ENCODE measurements at regions not wholly inside any gene's neighbourhood (a gene's known extent, or its start where the extent isn't known, plus 50 kb on each side); places are given as distances from the start of the nearest gene placed in this dataset.

DNA sequence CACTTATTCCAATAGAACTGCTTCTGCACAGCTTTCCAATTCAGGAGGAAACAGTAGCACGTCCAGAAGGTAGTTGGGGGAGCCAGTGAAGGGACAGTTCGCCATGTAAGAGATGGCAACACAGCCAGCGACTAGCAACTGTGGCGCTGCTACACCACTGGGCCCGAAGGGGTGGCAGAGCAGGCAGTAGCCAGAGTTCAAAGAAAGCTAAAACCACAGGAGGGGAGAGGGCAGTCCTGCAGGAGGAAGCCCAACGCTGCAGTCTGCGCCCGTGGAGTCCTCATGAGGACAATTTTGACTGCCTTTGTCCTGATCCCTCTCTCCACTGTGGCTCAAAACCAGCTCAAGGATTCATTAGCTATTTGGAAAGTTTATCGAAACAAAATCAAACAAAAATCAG, 591.2 kb downstream of the VRK1 start:
- POLR2A ChIA-PET: no interaction called here
- CTCF ChIA-PET: no interaction called here
- 1% methylated on average over 9 of the region's 9 CpGs for WGBS (ENCODE audit: low lambda C conversion rate)

More for the DNA sequence above, 591.2 kb downstream of the VRK1 start:
- H3F3A ChIP-seq (replicated peaks; ENCODE audit: insufficient read depth): no peaks in the 10 kb centered on the region
- no peak overlapping the region for H3K9ac ChIP-seq
- H4K20me1 ChIP-seq (ENCODE audit: insufficient read depth): no peaks in the 10 kb centered on the region
- H3K36me3 ChIP-seq (replicated peaks in 1 of 2; ENCODE audit: control insufficient read depth in 1 of 2, insufficient read depth in 2 of 2, low read length in 1 of 2): no peaks in the 10 kb centered on the region
- no peak overlapping the region for H3K27ac ChIP-seq (ENCODE audit: low read depth in 2 of 2, low read length in 1 of 2)
- DNase-seq: no peak
- H3K4me1 ChIP-seq (ENCODE audit: control insufficient read depth in 1 of 2, insufficient read depth in 2 of 2, low read depth in 1 of 2, low read length in 1 of 2): no peaks in the 10 kb centered on the region
- H3K4me3 ChIP-seq (ENCODE audit: low read depth in 2 of 2, low read length in 1 of 2): no peak overlapping the region
- no peaks in the 10 kb centered on the region for H3K79me2 ChIP-seq (ENCODE audit: insufficient read depth)
- H3K27me3 ChIP-seq (ENCODE audit: insufficient read depth): no peaks in the 10 kb centered on the region
- no peak overlapping the region for H2AFZ ChIP-seq (ENCODE audit: low read depth)
- no peaks in the 10 kb centered on the region for H3K9me2 ChIP-seq
- no peak overlapping the region for H3K4me2 ChIP-seq
- H3K9me3 ChIP-seq: no peaks in the 10 kb centered on the region
- no peak for TF ChIP-seq MAX (IDR thresholded peaks at IDR 0.05; ENCODE audit: low read depth)
- no peak for TF ChIP-seq CTCF (IDR thresholded peaks at IDR 0.05)
- no peak for TF ChIP-seq GABPA (IDR thresholded peaks at IDR 0.05; ENCODE audit: low read depth)
- TF ChIP-seq, protein P1, sequence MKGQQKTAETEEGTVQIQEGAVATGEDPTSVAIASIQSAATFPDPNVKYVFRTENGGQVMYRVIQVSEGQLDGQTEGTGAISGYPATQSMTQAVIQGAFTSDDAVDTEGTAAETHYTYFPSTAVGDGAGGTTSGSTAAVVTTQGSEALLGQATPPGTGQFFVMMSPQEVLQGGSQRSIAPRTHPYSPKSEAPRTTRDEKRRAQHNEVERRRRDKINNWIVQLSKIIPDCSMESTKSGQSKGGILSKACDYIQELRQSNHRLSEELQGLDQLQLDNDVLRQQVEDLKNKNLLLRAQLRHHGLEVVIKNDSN (IDR thresholded peaks at IDR 0.05; ENCODE audit: borderline replicate concordance, low read depth): no peak
- TF ChIP-seq TEAD4 (IDR thresholded peaks at IDR 0.05; ENCODE audit: borderline replicate concordance, insufficient read depth): no peak
- TF ChIP-seq EP300 (IDR thresholded peaks at IDR 0.05; ENCODE audit: borderline replicate concordance in 1 of 2, low read depth in 1 of 2, low read length in 1 of 2): no peak
- TF ChIP-seq, protein P2, sequence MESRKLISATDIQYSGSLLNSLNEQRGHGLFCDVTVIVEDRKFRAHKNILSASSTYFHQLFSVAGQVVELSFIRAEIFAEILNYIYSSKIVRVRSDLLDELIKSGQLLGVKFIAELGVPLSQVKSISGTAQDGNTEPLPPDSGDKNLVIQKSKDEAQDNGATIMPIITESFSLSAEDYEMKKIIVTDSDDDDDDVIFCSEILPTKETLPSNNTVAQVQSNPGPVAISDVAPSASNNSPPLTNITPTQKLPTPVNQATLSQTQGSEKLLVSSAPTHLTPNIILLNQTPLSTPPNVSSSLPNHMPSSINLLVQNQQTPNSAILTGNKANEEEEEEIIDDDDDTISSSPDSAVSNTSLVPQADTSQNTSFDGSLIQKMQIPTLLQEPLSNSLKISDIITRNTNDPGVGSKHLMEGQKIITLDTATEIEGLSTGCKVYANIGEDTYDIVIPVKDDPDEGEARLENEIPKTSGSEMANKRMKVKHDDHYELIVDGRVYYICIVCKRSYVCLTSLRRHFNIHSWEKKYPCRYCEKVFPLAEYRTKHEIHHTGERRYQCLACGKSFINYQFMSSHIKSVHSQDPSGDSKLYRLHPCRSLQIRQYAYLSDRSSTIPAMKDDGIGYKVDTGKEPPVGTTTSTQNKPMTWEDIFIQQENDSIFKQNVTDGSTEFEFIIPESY (IDR thresholded peaks at IDR 0.05; ENCODE audit: borderline replicate concordance, low read depth): no peak
- no peak for TF ChIP-seq EZH2phosphoT487 (IDR thresholded peaks at IDR 0.05; ENCODE audit: borderline replicate concordance, low read depth)
- TF ChIP-seq USF2 (IDR thresholded peaks at IDR 0.05; ENCODE audit: borderline replicate concordance, low read depth, low read length): no peak
- no peak for TF ChIP-seq GATA2 (CRISPR knock-in tag; IDR thresholded peaks at IDR 0.05)
- TF ChIP-seq RFX5 (IDR thresholded peaks at IDR 0.05; ENCODE audit: low read length): no peak

Data from SK-N-SH (cell line).